Chondrocyte (in vitro differentiated cells): ENCODE measurements at regions not wholly inside any gene's neighbourhood (a gene's known extent, or its start where the extent isn't known, plus 50 kb on each side); places are given as distances from the start of the nearest gene placed in this dataset.

ENCODE experiments used
- DNase-seq: peaks from one replicate; pipeline ENCODE4 v3.0.0; 2021; ENCODE audit warnings: mixed read lengths, low spot score
- H3K27ac Mint-ChIP-seq: one replicate; pipeline ENCODE4 v1.8.0; 2021; ENCODE audit warnings: mild to moderate bottlenecking, moderate library complexity, mixed read lengths; ENCODE audit not compliant: unreplicated experiment
- H3K27me3 Mint-ChIP-seq: 2 replicates; pipeline ENCODE4 v1.8.0; 2021; ENCODE audit warnings: low read depth, mixed read lengths
- H3K36me3 Mint-ChIP-seq: 2 replicates; pipeline ENCODE4 v1.8.0; 2021; ENCODE audit warnings: low read depth, mixed read lengths
- H3K4me1 Mint-ChIP-seq: 2 replicates; pipeline ENCODE4 v1.8.0; 2021; ENCODE audit warnings: low read depth, mild to moderate bottlenecking, mixed read lengths
- H3K4me3 Mint-ChIP-seq: one replicate; pipeline ENCODE4 v1.8.0; 2021; ENCODE audit warnings: mild to moderate bottlenecking, moderate library complexity, mixed read lengths; ENCODE audit not compliant: unreplicated experiment
- H3K9me3 Mint-ChIP-seq: 2 replicates; pipeline ENCODE4 v1.8.0; 2021; ENCODE audit warnings: low read depth, mixed read lengths
- CTCF ChIP-seq: fragments of 200-600 bp; sonication (generic); IDR thresholded peaks from 2 replicates; pipeline ENCODE4 v1.5.0; 2021; ENCODE audit warnings: antibody characterized with exemption, mild to moderate bottlenecking, moderate library complexity

DNA sequence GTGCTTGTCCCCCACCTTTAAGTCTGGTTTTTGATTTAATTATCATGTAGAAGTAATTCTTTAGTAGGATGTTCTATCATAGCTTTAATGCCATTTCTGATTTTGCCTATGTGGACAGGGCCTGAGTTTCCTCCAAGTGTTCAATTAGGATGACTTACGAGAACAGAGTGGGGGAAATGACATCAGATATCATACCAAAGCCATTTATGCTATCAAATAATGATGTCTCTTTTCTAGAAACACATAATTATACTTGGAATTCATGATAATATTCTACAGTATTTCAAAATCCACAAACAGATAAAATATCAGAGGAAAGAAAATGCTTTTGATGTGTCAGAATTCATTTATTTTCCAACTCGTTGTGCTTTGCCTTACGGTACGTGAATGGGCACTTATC is 165.9 kb upstream of the SPRED2 start:
- no peaks in the 10 kb centered on the region for H3K9me3 Mint-ChIP-seq
- H3K4me1 Mint-ChIP-seq, result no peaks in the 10 kb centered on the region
- no peak overlapping the region for H3K4me3 Mint-ChIP-seq
- peaks cover 2% of the 10 kb centered on the region for H3K27me3 Mint-ChIP-seq
- no peak overlapping the region for H3K27ac Mint-ChIP-seq
- no peak for DNase-seq
- peaks cover 2% of the 10 kb centered on the region for H3K36me3 Mint-ChIP-seq
- no peak for TF ChIP-seq CTCF

DNA sequence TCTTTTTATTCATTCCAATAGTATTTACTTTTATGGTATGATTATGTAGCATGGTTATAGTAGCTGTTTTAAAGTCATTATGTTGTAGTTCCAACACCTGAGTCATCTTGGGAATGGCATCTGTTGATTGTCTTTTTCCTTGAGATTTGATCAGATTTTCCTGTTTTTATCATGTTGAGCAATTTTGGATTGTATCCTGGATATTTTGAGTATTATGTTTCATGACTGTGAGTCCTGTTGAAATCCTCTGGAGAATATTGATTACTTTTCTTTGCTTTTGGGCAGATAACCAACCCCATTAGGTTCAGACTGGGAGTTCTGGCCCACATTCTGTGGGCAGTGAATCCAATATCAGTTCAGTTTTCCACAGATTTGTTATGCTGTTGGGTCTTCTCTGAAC is 163.2 kb upstream of the SPRED2 start:
- Mint-ChIP-seq H3K27ac (no peak overlapping the region), H3K9me3 (peaks cover 3% of the 10 kb centered on the region), H3K4me1 (no peaks in the 10 kb centered on the region), H3K36me3 (peaks cover 2% of the 10 kb centered on the region), H3K4me3 (no peak overlapping the region), H3K27me3 (no peaks in the 10 kb centered on the region)
- no peak for DNase-seq
- TF ChIP-seq CTCF, result no peak

DNA sequence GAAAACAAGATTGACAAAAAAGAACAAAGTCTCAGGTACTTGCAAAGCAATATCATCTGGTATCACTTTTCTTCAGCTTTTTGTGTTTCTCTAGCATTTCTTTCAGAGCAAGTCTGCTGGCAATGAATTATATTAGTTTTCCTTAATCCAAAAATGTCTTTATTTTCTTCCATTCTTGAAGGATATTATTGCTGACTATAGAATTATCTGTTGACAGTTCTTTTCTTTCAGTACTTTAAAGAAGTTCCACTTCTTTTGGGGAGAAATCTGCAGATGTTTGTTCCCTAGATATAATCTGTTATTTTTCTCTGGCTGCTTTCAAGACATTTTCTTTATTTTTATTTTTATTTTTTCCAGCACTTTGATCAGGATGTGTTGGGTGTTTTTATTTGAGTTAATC is 161.8 kb upstream of the SPRED2 start:
- Mint-ChIP-seq H3K4me3 (no peak overlapping the region), H3K36me3 (peaks cover 2% of the 10 kb centered on the region), H3K9me3 (peaks cover 3% of the 10 kb centered on the region), H3K27ac (no peak overlapping the region), H3K27me3 (no peaks in the 10 kb centered on the region), H3K4me1 (no peaks in the 10 kb centered on the region)
- no peak for DNase-seq
- no peak for TF ChIP-seq CTCF

- H3K36me3 Mint-ChIP-seq, result no peaks in the 10 kb centered on the region
- no peaks in the 10 kb centered on the region for H3K27me3 Mint-ChIP-seq
- H3K4me3 Mint-ChIP-seq, result no peak overlapping the region
- no peak overlapping the region for H3K27ac Mint-ChIP-seq
- no peak for DNase-seq
- TF ChIP-seq CTCF, result no peak
- H3K4me1 Mint-ChIP-seq, result no peaks in the 10 kb centered on the region
- H3K9me3 Mint-ChIP-seq, result peaks cover 6% of the 10 kb centered on the region
Measured at GRCh38 chr2:65589667-65590066, 157.3 kb upstream of the SPRED2 start.

GRCh38 chr2:65587779-65588178 is 155.4 kb upstream of the SPRED2 start:
- Mint-ChIP-seq H3K36me3 (no peaks in the 10 kb centered on the region), H3K27ac (no peak overlapping the region), H3K27me3 (no peaks in the 10 kb centered on the region), H3K9me3 (peaks cover 4% of the 10 kb centered on the region), H3K4me3 (no peak overlapping the region), H3K4me1 (no peaks in the 10 kb centered on the region)
- DNase-seq, result no peak
- no peak for TF ChIP-seq CTCF
